Astrocyte (in vitro differentiated cells and primary cell): ENCODE measurements at regions not wholly inside any gene's neighbourhood (a gene's known extent, or its start where the extent isn't known, plus 50 kb on each side); places are given as distances from the start of the nearest gene placed in this dataset.

Experiments used
- CTCF ChIP-seq: IDR thresholded peaks from 2 replicates; pipeline ENCODE4 v1.5.1; 2011; ENCODE audit warnings: low read depth, mild to moderate bottlenecking, inconsistent platforms, low read length, moderate library complexity; ENCODE audit not compliant: insufficient read depth
- EZH2 ChIP-seq: IDR thresholded peaks from 2 replicates; pipeline ENCODE4 v1.6.1; 2012; ENCODE audit warnings: mild to moderate bottlenecking, low read length, inconsistent platforms; ENCODE audit not compliant: insufficient read depth

DNA sequence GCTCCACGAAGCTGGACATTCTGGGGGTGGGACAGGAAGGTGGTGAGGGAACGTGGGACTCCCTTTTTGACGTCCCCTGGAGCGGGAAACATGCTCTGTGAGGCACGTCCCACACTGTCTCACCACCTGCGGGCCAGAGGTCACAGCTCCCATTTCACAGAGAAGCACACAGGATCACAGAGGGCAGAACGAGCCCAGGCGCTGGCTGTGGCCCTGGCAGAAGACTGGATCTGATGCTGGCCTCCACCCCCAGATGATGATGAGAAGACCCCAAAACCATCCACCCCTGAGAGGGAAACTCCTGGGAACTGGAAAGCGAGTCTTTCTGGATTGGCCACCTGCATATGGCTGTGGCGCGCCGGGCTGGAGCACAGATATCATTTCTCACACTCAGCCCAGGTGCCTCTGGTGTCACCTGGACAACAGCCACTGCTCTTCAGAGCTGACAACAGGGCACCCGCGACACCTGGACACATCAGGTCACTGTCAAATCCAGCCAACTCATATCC lies 216.2 kb downstream of the TUBA3C start:
- no peak for TF ChIP-seq CTCF
- TF ChIP-seq EZH2: no peak
